RCC 7860 (cell line): ENCODE measurements at regions not wholly inside any gene's neighbourhood (a gene's known extent, or its start where the extent isn't known, plus 50 kb on each side); places are given as distances from the start of the nearest gene placed in this dataset.

Experiments used
- DNase-seq: peaks from one replicate; pipeline ENCODE4 v3.0.0-alpha.2; 2015; ENCODE audit warnings: low spot score
- FAIRE-seq: peaks from 2 replicates; lab custom pipeline; 2012; peaks lifted over from hg19 to GRCh38; lab: Jason Lieb, UNC

DNA sequence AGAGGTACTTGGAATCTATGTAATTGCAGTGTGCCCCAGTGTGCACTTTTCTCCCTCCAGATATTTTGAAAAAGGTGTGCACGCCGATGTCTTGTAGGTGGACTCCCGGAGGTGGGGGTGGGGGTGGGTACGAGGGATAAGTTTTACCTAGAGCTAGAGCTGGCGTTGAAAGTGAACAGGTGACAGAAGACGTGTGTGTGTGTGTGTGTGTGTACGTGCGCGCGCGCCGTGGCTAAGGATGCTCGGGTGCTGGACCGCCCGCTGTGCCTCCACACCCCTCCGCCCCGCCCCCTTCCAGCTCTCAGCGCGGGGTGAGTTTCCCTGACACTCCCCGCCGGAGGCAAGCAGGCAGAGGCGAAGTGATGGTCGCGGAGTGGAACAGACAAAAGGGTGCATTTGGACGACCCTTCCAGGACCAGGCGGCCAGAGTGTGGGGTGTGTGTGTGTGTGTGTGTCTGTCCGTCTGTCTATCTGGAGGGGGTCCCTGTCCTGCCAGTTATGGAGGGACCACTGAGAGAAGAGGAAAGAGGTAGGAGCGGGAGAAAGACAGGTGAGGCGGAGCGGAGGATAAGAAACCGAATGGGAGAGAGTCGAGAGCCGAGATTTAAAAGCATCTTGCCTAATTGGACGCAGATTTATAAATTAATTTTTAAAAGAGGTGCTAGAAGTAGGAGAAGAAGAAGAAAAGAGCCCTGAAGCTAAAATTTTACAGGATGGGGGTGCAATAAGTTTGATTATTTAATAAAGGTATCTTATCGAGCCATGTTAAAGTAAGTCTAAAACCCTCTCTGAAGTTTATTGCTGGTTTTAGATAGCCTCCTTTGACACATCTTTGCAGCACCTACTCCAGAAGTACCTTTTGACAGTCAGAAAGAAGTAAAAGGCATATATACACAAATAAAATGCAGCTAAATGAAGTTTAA, 335.8 kb upstream of the THRB start:
- FAIRE-seq, result no peak
- DNase-seq, result no peak

GRCh38 chr3:24831221-24831620, 336.6 kb upstream of the THRB start:
- DNase-seq (no peak), FAIRE-seq (no peak)

DNA sequence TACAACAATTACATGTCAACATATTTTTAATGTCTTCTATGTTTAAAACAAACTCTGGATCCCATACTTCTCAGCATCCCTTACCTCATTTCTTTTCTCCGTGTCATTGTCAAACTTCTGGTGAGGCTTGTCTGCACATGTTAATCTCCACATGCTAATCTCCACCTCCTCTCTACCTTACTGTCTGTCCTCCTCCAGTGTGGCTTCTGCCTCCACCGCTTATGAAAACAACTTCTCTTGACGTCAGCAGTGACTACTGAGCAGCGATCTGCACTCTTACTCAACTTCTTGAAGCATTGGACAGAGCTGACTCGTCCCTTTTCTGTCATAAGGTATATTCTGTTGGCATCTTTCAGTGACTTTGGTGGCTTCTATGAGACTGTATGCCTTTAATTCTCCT, 338.2 kb upstream of the THRB start:
- no peak for FAIRE-seq

GRCh38 chr3:24834442-24834841, 339.8 kb upstream of the THRB start:
- no peak for FAIRE-seq
- no peak for DNase-seq

More for the DNA sequence above, 338.2 kb upstream of the THRB start:
- no peak for DNase-seq

DNA sequence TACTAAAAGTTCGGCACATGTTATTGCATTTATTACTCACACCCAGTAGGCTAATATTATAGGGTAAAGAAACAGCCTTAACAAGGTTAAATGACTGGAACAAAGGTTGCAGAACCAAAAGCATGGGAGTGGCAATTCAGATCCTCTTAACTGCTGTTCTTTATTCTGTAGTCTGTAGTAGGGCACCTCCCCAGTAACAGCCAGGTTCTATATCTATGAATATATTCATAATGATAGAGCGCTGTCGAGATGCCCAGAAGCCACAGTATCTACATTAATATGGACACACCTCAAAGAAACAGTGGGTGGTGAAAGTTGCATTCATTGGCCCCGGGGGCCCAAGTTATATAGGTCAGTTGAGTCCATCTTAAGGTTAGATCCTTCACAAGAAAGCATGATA, 340.9 kb upstream of the THRB start:
- FAIRE-seq, result no peak
- DNase-seq, result no peak

DNA sequence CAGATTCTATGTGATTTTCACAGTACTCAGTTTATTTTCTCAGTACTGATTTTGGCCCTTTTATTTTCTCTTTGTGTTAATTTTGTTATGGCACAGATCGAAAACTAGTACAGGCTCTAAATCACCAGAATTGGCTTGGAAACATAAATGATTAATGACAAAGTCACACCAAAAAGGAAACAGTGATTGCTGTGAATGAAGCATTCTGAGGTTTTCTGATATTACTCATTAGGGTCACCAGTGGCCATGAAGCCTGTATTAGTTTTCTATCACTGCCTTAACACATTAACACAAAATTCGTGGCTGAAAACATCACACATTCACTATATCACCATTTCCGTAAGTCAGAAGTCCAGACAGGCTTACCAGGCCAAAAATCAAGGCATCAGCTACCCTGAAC, 343.0 kb upstream of the THRB start:
- no peak for DNase-seq
- FAIRE-seq, result no peak

DNA sequence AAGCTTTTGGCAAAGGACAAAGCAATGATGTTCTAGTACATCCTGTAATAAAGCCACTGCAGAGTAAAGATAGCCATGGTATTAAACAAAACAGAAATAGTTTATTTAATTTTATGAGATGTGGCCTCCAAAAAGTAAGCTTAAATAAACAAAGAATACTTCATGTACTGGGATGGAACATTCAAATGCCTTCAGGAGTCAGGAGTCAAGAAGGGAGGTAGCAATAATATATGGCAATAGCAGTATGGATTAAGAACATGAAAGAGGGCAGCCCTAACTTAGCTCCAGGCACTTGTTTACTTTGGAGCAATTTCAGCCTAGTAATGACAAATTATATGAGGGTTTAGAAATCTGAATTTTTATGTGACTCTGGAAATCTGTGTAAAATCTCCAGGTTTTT, 343.9 kb upstream of the THRB start:
- no peak for FAIRE-seq

DNA sequence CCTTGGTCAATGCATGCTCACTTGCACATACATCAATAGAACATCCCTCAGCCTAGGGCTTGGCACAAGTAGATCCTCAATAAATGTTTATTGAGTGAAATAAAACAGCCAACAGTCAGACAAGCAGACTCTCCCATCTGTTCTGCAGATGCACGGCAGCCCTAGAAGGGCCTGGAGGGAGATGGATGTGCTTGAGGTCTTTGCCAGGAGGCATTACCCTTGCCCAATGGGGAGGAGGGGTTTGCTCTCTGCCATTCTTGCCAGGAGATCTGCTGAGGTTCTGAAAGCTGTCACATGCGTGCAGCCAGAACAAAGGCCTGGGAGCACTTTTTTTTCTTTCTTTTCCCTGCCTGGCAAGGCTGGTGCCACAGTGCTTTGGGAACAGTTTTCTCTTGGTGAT, 349.3 kb upstream of the THRB start:
- DNase-seq (no peak), FAIRE-seq (no peak)

More for the DNA sequence above, 343.9 kb upstream of the THRB start:
- no peak for DNase-seq

DNA sequence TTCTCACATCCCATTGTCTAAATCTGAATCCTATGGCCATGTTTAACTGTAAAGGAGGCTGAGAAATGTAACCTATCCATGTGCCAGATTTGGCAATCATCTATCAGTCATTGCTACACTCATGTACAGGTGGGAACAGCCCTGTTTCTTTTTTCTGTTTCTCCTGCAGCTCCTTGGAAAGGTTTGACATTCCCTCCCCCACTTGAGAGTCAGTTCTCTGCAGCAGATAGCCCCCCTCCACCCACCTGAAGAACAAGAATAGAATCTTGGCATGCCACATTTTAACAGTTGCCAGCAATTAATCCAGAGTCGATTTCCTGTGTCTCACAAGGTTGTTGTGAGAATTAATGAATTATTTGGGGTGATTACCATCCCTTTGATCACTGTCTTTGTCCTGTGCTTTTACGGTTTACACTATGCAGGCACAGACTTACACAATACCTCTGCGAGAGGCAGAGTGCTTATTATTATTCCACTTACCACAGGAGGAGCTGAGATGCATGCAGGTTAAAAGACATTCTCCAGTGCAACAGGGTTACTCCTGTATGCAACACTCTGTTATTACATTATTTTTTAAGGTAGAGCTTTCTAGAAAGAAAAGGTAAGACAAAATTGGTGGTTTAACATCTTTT, 351.0 kb upstream of the THRB start:
- FAIRE-seq (no peak), DNase-seq (no peak)

GRCh38 chr3:24846286-24846860, 351.7 kb upstream of the THRB start:
- no peak for DNase-seq
- no peak for FAIRE-seq

GRCh38 chr3:24850245-24850644, 355.6 kb upstream of the THRB start:
- no peak for DNase-seq
- FAIRE-seq, result no peak

DNA sequence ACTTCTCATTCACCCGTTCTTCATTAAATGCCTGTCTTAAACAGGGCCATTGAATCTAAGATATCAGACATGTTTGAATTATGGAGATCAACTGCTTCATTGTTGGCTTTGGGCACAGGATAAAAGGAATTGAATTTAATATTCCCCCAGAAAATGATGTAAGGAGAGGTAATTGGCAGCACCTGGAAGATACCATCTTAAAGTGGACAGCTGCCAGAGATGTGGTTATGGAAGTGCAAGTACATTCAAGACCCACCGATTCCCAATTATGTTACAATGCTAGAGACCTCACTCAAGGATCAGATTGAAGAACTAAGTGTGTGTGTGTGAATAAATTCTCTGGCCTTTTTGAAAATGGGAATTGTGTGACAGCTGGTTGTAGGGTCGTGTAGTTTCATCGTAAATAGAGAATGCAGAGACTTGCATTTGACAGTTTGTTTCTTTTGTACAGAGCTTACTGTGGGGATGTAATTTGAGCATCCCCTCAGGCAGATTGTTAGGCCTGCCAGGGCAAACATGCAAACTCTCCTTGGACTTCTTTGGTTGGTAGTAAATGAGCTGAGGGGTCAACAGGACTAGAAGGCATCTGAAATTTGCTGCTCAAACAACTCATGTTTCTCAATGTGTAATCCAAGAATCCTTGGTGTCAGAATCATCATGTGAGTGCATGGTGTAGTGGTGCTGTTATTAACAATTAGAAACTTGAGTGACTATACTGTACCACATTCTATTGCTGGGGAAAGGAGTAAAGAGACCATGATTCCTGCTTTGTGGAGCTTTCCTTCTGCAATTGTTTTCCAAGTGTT, 359.2 kb upstream of the THRB start:
- DNase-seq (no peak), FAIRE-seq (no peak)

GRCh38 chr3:24854748-24855147, 360.1 kb upstream of the THRB start:
- no peak for FAIRE-seq
- no peak for DNase-seq

- DNase-seq (no peak), FAIRE-seq (no peak)
These were observed 363.3 kb upstream of the THRB start for GRCh38 chr3:24857945-24858344.

DNA sequence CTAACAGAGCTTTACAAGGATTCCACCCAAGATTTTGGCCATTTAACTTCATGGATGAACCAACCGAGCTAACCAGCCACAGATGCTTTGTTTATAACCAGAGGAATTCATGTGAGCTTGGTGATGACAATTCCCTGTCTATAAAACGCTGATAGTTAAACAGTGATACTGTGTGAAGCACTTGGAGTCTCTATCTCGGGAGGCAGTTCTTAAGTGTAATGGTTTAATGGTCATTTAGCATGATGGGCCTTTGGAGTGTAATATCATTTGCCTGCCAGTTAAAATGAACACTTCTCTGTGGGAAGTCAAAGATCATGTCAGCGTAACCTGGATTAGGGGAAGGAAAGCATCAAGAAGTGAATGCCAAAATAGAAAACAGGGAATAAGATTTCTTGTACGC, 368.6 kb upstream of the THRB start:
- DNase-seq (no peak), FAIRE-seq (no peak)

GRCh38 chr3:24867783-24868182, 373.1 kb upstream of the THRB start:
- DNase-seq, result no peak
- FAIRE-seq, result no peak

- no peak for DNase-seq
- no peak for FAIRE-seq
These were observed 386.6 kb upstream of the THRB start for GRCh38 chr3:24881239-24881638.

DNA sequence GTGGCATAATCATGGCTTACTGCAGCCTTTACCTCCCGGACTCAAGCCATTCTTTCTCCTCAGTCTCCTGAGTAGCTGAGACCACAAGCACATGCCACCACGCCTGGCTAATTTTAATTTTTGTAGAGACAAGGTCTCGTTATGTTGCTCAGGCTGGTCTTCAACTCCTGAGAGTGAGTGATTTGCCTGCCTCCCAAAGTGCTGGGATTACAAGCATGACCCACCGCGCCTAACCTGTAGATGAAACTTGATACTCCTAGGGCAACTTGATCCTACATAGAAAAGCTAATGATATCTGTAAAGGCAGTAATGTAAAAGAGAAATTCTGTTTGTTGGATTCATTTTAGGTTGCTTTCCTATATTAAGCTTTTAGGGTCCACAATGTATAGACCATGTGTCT, 391.9 kb upstream of the THRB start:
- DNase-seq (no peak), FAIRE-seq (no peak)

DNA sequence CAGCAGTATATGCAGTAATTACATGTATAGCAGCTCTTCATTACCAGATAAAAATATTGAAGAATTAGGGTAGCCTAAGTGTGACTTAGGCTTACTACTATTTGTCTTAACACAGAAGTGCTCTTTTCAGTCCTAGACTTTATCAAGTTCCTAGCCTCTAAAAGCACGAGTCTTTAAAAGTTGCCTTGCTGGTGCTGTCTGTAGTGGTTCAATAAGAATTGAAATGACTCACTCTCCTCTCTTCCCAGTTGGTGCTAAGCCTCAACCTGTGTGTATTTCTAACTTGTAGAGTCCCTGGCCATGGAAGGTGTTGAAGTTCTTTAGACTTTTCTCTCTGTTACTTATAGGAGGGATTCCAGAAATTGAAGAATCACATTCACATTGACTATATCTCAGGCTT, 395.4 kb upstream of the THRB start:
- FAIRE-seq (no peak), DNase-seq (no peak)

DNA sequence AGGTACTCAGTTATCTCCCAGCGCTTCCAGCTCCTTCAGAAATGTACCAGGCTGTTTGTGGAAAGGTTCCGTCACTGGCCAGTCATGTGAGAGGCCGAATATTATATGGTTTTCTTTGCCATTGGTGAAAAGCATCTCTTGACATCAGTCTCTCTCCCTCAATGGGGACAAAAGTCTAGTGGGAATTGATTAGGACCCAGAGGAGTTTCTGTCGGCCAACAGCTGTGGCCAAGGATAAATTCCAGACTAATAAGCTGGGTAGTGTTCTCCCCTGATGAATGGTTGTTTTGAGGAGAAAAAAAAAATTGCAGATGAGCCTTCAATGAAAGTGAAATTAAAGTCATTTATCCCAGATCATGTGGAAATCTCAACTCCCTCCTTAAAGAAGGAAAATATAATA, 404.7 kb upstream of the THRB start:
- FAIRE-seq (no peak), DNase-seq (no peak)

DNA sequence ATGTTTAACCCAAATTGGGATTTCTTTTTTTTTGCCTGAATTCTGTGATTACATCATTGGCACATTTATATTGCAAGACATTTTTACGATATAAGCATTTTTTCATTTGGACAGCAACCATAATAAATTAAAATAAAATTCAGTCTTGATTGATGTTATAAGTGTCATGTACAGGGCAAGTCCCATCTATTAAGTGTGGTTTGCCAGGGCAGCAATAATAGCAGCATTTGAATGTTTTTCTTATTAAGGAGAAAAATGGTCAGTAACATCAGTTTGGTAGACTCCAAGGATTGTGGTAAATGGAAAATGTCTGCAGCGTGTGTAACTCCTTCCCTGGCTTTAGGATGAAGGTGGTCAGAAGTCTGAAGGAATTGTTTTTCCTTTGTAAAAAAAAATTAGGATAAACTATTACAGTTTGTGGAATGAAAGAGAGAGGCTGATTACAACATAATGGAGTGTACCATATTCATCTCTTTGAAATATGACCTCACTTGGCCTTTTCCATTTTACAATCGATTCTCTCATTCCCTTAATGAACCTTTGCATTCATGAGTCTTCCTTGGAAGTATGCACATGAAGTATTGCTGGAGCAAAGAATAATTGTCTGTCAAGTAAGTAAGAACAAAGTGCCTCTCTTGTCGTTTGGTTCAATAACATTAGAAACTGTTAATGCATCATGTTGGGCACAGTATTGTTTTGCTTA, 405.4 kb upstream of the THRB start:
- no peak for DNase-seq
- no peak for FAIRE-seq
